GM12878 (cell line): ENCODE measurements at regions not wholly inside any gene's neighbourhood (a gene's known extent, or its start where the extent isn't known, plus 50 kb on each side); places are given as distances from the start of the nearest gene placed in this dataset.

ENCODE experiments used
- EZH2 ChIP-seq: IDR thresholded peaks from 2 replicates; pipeline ENCODE4 v1.6.1; 2012; ENCODE audit warnings: low read depth, mild to moderate bottlenecking, control low read depth, inconsistent platforms, low read length, borderline replicate concordance; ENCODE audit not compliant: control insufficient read depth
- KDM1A ChIP-seq: fragments of 200-600 bp; sonication (generic); IDR thresholded peaks from 2 replicates; pipeline ENCODE4 v1.6.1; 2016; ENCODE audit warnings: borderline replicate concordance
- NFIC ChIP-seq: IDR thresholded peaks from 2 replicates; pipeline ENCODE4 v1.6.1; 2012; ENCODE audit warnings: low read depth, mild to moderate bottlenecking, inconsistent platforms, low read length, moderate library complexity
- POLR2A ChIP-seq: IDR thresholded peaks from 2 replicates; pipeline ENCODE4 v1.6.1; 2011; ENCODE audit warnings: low read depth, mild to moderate bottlenecking, low read length
- POLR2AphosphoS5 ChIP-seq: IDR thresholded peaks from 2 replicates; pipeline ENCODE4 v1.6.1; 2011; ENCODE audit warnings: mild to moderate bottlenecking, low read length, inconsistent platforms
- RAD21 ChIP-seq: IDR thresholded peaks from 2 replicates; pipeline ENCODE4 v1.6.1; 2011; ENCODE audit warnings: mild to moderate bottlenecking, low read depth, low read length, moderate library complexity; ENCODE audit not compliant: insufficient read depth
- RFX5 ChIP-seq: IDR thresholded peaks from 2 replicates; pipeline ENCODE4 v1.6.1; 2011; ENCODE audit warnings: low read depth, low read length, improper control_type of control experiment
- ZBTB11 ChIP-seq: fragments of 450-650 bp; formaldehyde crosslinking; IDR thresholded peaks from 2 replicates; pipeline ENCODE4 v1.5.0; 2022; ENCODE audit warnings: mild to moderate bottlenecking, missing genetic modification characterization
- TF ChIP-seq, protein P1 (sequence below), 3 experiments: IDR thresholded peaks in 2 of 3; conservative IDR thresholded peaks in 1 of 3; 2 replicates each; pipeline ENCODE4 v1.5.1; 2011; ENCODE audit warnings: low read depth in 3 of 3, low read length in 3 of 3, mild to moderate bottlenecking in 3 of 3, control low read depth in 2 of 3, moderate library complexity in 2 of 3, inconsistent platforms in 1 of 3, mixed read lengths in 1 of 3; ENCODE audit not compliant: control insufficient read depth in 2 of 3, insufficient read depth in 1 of 3; ENCODE audit errors: extremely low read depth in 1 of 3
- TF ChIP-seq, protein P2 (sequence below): IDR thresholded peaks from 2 replicates; pipeline ENCODE4 v1.6.1; 2012; ENCODE audit warnings: low read depth, low read length, improper control_type of control experiment
- TF ChIP-seq, protein P3 (sequence below): fragments of 450-650 bp; formaldehyde crosslinking; IDR thresholded peaks from 2 replicates; pipeline ENCODE4 v1.4.0; 2022; ENCODE audit warnings: mild to moderate bottlenecking, moderate library complexity
- TF ChIP-seq, protein P4 (sequence below): fragments of 450-650 bp; IDR thresholded peaks from 2 replicates; pipeline ENCODE4 v1.6.1; 2018; ENCODE audit warnings: borderline replicate concordance, mild to moderate bottlenecking; ENCODE audit not compliant: partially characterized antibody

DNA sequence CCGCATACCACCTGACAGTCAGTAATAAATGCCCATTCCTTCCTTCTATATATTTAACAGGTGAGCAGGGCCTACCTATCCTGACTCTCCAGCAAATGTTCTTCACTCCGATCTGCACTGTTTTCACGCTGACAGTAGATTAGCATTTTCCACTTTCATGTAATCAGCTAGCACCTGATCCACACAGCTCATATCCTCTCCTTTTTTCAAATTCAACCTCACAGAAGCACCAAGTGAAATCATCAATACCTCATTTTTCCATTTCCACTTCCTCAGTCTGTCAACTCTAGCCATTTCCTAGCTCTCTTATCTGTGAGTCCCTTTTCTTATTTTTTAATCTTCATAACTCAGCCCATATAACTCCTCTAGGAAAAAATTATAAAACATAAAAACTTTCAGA lies 402.8 kb downstream of the ZEB2 start:
- TF ChIP-seq, protein P1, sequence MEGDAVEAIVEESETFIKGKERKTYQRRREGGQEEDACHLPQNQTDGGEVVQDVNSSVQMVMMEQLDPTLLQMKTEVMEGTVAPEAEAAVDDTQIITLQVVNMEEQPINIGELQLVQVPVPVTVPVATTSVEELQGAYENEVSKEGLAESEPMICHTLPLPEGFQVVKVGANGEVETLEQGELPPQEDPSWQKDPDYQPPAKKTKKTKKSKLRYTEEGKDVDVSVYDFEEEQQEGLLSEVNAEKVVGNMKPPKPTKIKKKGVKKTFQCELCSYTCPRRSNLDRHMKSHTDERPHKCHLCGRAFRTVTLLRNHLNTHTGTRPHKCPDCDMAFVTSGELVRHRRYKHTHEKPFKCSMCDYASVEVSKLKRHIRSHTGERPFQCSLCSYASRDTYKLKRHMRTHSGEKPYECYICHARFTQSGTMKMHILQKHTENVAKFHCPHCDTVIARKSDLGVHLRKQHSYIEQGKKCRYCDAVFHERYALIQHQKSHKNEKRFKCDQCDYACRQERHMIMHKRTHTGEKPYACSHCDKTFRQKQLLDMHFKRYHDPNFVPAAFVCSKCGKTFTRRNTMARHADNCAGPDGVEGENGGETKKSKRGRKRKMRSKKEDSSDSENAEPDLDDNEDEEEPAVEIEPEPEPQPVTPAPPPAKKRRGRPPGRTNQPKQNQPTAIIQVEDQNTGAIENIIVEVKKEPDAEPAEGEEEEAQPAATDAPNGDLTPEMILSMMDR (IDR thresholded peaks at IDR 0.05 in 2 of 3, conservative IDR thresholded peaks at IDR 0.05 in 1 of 3; ENCODE audit: control insufficient read depth in 2 of 3, extremely low read depth in 1 of 3, insufficient read depth in 1 of 3, low read depth in 3 of 3, low read length in 3 of 3) = no peak
- TF ChIP-seq, protein P2, sequence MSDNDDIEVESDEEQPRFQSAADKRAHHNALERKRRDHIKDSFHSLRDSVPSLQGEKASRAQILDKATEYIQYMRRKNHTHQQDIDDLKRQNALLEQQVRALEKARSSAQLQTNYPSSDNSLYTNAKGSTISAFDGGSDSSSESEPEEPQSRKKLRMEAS = no peak
- TF ChIP-seq, protein P3, sequence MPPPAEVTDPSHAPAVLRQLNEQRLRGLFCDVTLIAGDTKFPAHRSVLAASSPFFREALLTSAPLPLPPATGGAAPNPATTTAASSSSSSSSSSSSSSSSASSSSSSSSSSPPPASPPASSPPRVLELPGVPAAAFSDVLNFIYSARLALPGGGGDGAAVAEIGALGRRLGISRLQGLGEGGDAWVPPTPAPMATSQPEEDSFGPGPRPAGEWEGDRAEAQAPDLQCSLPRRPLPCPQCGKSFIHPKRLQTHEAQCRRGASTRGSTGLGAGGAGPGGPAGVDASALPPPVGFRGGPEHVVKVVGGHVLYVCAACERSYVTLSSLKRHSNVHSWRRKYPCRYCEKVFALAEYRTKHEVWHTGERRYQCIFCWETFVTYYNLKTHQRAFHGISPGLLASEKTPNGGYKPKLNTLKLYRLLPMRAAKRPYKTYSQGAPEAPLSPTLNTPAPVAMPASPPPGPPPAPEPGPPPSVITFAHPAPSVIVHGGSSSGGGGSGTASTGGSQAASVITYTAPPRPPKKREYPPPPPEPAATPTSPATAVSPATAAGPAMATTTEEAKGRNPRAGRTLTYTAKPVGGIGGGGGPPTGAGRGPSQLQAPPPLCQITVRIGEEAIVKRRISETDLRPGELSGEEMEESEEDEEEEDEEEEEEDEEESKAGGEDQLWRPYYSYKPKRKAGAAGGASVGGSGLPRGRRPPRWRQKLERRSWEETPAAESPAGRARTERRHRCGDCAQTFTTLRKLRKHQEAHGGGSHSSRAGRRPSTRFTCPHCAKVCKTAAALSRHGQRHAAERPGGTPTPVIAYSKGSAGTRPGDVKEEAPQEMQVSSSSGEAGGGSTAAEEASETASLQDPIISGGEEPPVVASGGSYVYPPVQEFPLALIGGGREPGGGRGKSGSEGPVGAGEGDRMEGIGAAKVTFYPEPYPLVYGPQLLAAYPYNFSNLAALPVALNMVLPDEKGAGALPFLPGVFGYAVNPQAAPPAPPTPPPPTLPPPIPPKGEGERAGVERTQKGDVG (CRISPR knock-in tag) = no peak
- no peak for TF ChIP-seq POLR2A
- TF ChIP-seq RFX5 = no peak
- TF ChIP-seq POLR2AphosphoS5 = no peak
- TF ChIP-seq EZH2 = no peak
- no peak for TF ChIP-seq KDM1A
- TF ChIP-seq RAD21 = no peak
- TF ChIP-seq NFIC = no peak
- TF ChIP-seq, protein P4, sequence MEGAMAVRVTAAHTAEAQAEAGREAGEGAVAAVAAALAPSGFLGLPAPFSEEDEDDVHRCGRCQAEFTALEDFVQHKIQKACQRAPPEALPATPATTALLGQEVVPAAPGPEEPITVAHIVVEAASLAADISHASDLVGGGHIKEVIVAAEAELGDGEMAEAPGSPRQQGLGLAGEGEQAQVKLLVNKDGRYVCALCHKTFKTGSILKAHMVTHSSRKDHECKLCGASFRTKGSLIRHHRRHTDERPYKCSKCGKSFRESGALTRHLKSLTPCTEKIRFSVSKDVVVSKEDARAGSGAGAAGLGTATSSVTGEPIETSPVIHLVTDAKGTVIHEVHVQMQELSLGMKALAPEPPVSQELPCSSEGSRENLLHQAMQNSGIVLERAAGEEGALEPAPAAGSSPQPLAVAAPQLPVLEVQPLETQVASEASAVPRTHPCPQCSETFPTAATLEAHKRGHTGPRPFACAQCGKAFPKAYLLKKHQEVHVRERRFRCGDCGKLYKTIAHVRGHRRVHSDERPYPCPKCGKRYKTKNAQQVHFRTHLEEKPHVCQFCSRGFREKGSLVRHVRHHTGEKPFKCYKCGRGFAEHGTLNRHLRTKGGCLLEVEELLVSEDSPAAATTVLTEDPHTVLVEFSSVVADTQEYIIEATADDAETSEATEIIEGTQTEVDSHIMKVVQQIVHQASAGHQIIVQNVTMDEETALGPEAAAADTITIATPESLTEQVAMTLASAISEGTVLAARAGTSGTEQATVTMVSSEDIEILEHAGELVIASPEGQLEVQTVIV = no peak
- TF ChIP-seq ZBTB11 = no peak
